Colonic mucosa (tissue), 4 donors: ENCODE measurements at regions not wholly inside any gene's neighbourhood (a gene's known extent, or its start where the extent isn't known, plus 50 kb on each side); places are given as distances from the start of the nearest gene placed in this dataset.

Source experiments
- DNase-seq: peaks from one replicate; pipeline ENCODE4 v3.0.0-alpha.2; 2020
- H3K27ac ChIP-seq: fragments of 200-600 bp; one replicate; pipeline ENCODE4 v1.8.0; 2021
- H3K27me3 ChIP-seq: fragments of 200-600 bp; one replicate; pipeline ENCODE4 v1.8.0; 2021
- H3K36me3 ChIP-seq: fragments of 200-600 bp; one replicate; pipeline ENCODE4 v1.8.0; 2021
- H3K4me1 ChIP-seq: fragments of 200-600 bp; one replicate; pipeline ENCODE4 v1.8.0; 2021; ENCODE audit warnings: mild to moderate bottlenecking
- H3K4me3 ChIP-seq: fragments of 200-600 bp; one replicate; pipeline ENCODE4 v1.8.0; 2021
- H3K9ac ChIP-seq, 2 donors: one replicate each; pipeline ENCODE4 v1.7.0; 2013; ENCODE audit warnings: control low read depth in 2 of 2, low read depth in 2 of 2, low read length in 2 of 2
- H3K9me3 ChIP-seq: fragments of 200-600 bp; one replicate; pipeline ENCODE4 v1.8.0; 2021
- intact Hi-C: fragments of 100-400 bp; cut with DNase I; formaldehyde crosslinking; loops from one replicate; pipeline ENCODE4 v1.14.1; 2022
- TF ChIP-seq, protein P1 (sequence below): fragments of 200-600 bp; IDR thresholded peaks from one replicate; pipeline ENCODE4 v1.8.0; 2022; ENCODE audit warnings: antibody characterized with exemption, mild to moderate bottlenecking
- donor health status: healthy.
- donor health status: DM: no; HTN: no; CAD: no.
- donor health status: DM: no; HTN: no; CAD: no.

GRCh38 chr4:30802622-30803323, 82.6 kb downstream of the PCDH7 start:
- H3K4me3 ChIP-seq: no peak overlapping the region
- no peaks in the 10 kb centered on the region for H3K9me3 ChIP-seq
- H3K4me1 ChIP-seq: no peaks in the 10 kb centered on the region
- H3K36me3 ChIP-seq: no peaks in the 10 kb centered on the region
- intact Hi-C loops: no loop called here
- no peak overlapping the region for H3K9ac ChIP-seq
- no peak overlapping the region for H3K27ac ChIP-seq
- DNase-seq: no peak
- no peaks in the 10 kb centered on the region for H3K27me3 ChIP-seq
- TF ChIP-seq, protein P1, sequence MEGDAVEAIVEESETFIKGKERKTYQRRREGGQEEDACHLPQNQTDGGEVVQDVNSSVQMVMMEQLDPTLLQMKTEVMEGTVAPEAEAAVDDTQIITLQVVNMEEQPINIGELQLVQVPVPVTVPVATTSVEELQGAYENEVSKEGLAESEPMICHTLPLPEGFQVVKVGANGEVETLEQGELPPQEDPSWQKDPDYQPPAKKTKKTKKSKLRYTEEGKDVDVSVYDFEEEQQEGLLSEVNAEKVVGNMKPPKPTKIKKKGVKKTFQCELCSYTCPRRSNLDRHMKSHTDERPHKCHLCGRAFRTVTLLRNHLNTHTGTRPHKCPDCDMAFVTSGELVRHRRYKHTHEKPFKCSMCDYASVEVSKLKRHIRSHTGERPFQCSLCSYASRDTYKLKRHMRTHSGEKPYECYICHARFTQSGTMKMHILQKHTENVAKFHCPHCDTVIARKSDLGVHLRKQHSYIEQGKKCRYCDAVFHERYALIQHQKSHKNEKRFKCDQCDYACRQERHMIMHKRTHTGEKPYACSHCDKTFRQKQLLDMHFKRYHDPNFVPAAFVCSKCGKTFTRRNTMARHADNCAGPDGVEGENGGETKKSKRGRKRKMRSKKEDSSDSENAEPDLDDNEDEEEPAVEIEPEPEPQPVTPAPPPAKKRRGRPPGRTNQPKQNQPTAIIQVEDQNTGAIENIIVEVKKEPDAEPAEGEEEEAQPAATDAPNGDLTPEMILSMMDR: no peak

GRCh38 chr4:30808276-30808675, 88.1 kb downstream of the PCDH7 start:
- intact Hi-C loops: no loop called here
- no peaks in the 10 kb centered on the region for H3K36me3 ChIP-seq
- no peaks in the 10 kb centered on the region for H3K4me1 ChIP-seq
- no peak overlapping the region for H3K4me3 ChIP-seq
- DNase-seq: no peak
- H3K27me3 ChIP-seq: no peaks in the 10 kb centered on the region
- H3K9me3 ChIP-seq: no peaks in the 10 kb centered on the region
- no peak overlapping the region for H3K27ac ChIP-seq
- TF ChIP-seq, protein P1: no peak
- H3K9ac ChIP-seq: no peak overlapping the region

DNA sequence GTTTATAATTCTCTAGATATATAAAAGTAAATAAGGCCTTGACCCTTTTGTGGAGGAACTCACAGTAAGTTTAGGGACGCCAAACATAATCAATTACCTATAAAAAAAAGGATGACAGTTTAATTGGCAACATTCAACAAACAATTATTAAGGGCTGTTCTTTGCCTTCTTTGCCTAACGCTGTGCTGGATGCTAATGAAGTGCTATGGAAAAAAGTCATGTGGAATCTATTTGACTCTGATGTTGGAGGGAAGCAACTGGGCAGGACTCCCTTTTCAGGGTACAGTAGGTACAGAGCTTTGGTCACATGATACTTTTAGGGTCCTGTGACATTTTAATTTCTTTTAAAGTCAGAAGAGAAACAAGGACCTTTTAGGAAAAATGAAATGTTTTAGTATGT, 91.1 kb downstream of the PCDH7 start:
- no peaks in the 10 kb centered on the region for H3K27me3 ChIP-seq
- no peaks in the 10 kb centered on the region for H3K36me3 ChIP-seq
- H3K27ac ChIP-seq: no peak overlapping the region
- H3K4me3 ChIP-seq: no peak overlapping the region
- TF ChIP-seq, protein P1: no peak
- H3K4me1 ChIP-seq: no peaks in the 10 kb centered on the region
- intact Hi-C loops: no loop called here
- DNase-seq: no peak
- no peaks in the 10 kb centered on the region for H3K9me3 ChIP-seq
- H3K9ac ChIP-seq: no peak overlapping the region

GRCh38 chr4:30815685-30816084, 95.5 kb downstream of the PCDH7 start:
- intact Hi-C loops: no loop called here
- DNase-seq: no peak
- TF ChIP-seq, protein P1: no peak
- no peak overlapping the region for H3K4me3 ChIP-seq
- H3K9me3 ChIP-seq: no peaks in the 10 kb centered on the region
- no peak overlapping the region for H3K9ac ChIP-seq
- H3K4me1 ChIP-seq: no peaks in the 10 kb centered on the region
- H3K27ac ChIP-seq: no peak overlapping the region
- no peaks in the 10 kb centered on the region for H3K36me3 ChIP-seq
- H3K27me3 ChIP-seq: no peaks in the 10 kb centered on the region

DNA sequence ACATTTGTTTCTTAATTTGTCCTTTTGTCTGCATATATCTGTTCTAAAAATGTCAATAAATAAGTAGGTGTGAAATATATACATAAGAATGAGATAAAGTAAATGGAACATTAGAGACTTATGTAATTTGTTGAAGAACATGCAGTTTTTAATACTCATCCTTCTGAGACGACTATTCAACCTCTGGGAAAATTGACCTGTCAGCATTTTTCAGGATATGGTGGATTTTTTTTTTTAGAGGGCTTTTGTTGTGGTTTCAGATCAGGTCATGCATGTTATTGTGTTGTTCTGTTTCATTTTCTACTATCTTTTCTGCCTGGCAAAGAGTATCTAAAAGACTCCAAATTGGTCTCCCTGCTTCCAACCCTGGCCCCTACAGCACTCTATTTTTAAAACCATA, 97.3 kb downstream of the PCDH7 start:
- Histone ChIP-seq H3K9me3 (no peaks in the 10 kb centered on the region), H3K4me3 (no peak overlapping the region), H3K9ac (no peak overlapping the region), H3K36me3 (no peaks in the 10 kb centered on the region), H3K4me1 (no peaks in the 10 kb centered on the region), H3K27me3 (no peaks in the 10 kb centered on the region), H3K27ac (no peak overlapping the region)
- DNase-seq: no peak
- TF ChIP-seq, protein P1: no peak
- intact Hi-C loops: no loop called here
